Heart left ventricle (tissue), 13 donors: ENCODE measurements at regions not wholly inside any gene's neighbourhood (a gene's known extent, or its start where the extent isn't known, plus 50 kb on each side); places are given as distances from the start of the nearest gene placed in this dataset.

ENCODE experiments used
- CTCF ChIP-seq, 12 donors: fragments of 200-600 bp; sonication (generic) in 4 of 12; IDR thresholded peaks; one replicate each; pipeline versions ENCODE4 v1.5.0 to v1.8.0; 2018 to 2022; ENCODE audit warnings: antibody characterized with exemption in 12 of 12, mild to moderate bottlenecking in 5 of 12
- POLR2A ChIP-seq, 2 donors: fragments of 450-650 bp; IDR thresholded peaks; one replicate each; pipeline ENCODE4 v1.6.1; 2017; ENCODE audit warnings: antibody characterized with exemption in 2 of 2, mild to moderate bottlenecking in 2 of 2, moderate library complexity in 2 of 2
- donor health status: ischemic (EF 13 %, LVEDD 7.1; RV severe dilation, severe dysfunction).
- donor health status: DM: no; HTN: yes; CAD: no.
- donor health status: DM: no; HTN: no; CAD: no.
- donor health status: ischemic (EF 25% LVEDD 6.9; RV normal size, moderate dysfunction).
- donor health status: ischemic (EF 25% LVEDD 5.7; RV mildly dilated, moderate dysfunction).
- donor health status: ischemic (EF 35%, LVEDD 5.7; RV mildly dilated, moderate dysfunction).
- donor health status: nonischemic (EF 11% LVEDD 7.7; RV severe dilation, severe dysfunction).
- donor health status: DM: yes; HTN: yes; CAD: no.
- donor health status: PGD.
- donor health status: ischemic (EF 29% LVEDD 5.4; RV normal size, mild dysfunction).
- donor health status: nonischemic (EF 23%, LVEDD 6.1; RV moderate dilation, normal function).

- TF ChIP-seq CTCF (IDR thresholded peaks at IDR 0.05) (no peak), POLR2A (IDR thresholded peaks at IDR 0.05) (no peak)
These were observed 375.6 kb downstream of the SOX11 start for GRCh38 chr2:6067806-6068205.
